Hippocampal formation (tissue), 2 donors: ENCODE measurements at regions not wholly inside any gene's neighbourhood (a gene's known extent, or its start where the extent isn't known, plus 50 kb on each side); places are given as distances from the start of the nearest gene placed in this dataset.
"Not testable (repeated sequence)": the region's sequence is repeated elsewhere in the genome, so short reads cannot be mapped to it uniquely, and the experiment has no call there.

Experiments
- DNase-seq, 2 donors: peaks; one replicate each; lab custom pipeline; 2025; lab: John Stamatoyannopoulos, UW

DNA sequence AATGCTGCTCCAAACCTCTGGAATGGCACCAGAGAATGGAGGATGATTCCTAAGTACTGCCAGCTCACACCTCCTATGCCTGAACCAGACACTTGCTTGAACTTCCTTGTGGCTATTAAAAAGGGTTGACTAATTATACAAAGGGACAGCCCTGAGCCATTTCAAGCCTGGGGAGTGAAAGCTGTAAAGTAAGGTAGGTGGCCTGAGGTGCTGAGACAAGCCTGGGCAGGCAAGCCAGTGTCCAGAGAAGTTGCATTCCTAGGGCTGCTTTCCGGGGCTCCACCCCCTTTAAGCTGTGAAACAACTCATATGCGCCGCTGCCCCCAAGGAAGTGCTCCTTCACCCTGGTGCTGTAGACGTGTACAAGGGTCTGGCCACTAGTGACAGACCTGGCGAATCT lies 79.9 kb upstream of the SLC1A3 start:
- DNase-seq: no peak

DNA sequence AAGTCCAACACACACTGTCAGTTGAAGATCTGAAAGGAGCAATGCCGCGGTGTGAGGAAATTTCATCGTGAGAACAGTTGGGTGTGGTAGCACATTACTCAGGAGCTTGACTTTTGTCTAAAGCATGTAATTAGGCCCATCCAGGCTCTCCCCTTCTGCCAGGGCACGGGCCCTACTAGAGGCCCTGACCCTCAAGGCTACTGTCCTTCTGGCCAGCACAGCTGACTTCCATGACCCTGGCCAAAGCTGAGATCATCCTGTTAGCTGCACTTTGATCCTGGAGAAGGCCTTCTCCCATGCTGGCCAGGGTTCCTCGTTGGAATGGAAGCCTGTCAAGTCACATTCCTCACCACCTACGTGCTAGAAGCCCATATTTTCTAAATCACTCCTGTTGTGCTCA lies 77.8 kb upstream of the SLC1A3 start:
- no peak for DNase-seq

DNA sequence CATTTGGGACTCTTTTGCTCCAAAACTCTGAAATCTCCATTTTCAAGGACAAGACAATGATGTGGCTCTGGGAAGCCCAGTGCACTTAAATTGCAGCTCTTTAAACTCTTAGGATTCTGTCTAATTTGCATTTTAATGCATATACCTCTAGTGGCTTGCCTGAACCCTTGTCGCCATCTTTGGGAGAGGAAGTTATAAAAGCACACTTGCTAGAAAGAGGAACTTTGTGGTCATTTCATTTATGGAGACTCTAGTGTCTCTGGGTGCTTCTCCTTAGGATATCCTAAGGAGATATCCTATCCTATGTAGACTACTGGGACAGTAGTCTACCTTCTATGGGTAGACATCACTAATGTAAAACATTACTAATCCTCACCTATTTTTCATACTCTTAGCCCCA lies 77.3 kb upstream of the SLC1A3 start:
- DNase-seq: no peak

DNA sequence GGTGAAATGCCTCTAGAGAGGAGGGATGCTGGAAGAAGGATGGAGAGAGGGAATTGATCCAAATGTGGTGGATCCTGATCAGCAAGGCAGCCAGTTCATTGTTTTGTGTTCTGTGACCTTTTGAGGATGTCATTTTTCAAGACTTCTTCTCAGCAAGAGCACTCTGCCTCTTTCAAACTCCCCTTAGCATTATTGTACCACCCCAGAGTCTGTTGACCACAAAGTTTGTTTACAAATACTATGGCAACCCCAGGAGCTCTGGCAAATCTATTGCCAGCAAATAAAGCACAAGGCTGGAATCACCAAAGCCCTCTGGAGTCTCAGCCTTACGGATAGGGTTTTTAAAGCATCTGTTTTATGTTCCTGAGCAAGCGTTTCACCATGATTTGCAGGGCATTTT lies 76.2 kb upstream of the SLC1A3 start:
- DNase-seq: no peak

DNA sequence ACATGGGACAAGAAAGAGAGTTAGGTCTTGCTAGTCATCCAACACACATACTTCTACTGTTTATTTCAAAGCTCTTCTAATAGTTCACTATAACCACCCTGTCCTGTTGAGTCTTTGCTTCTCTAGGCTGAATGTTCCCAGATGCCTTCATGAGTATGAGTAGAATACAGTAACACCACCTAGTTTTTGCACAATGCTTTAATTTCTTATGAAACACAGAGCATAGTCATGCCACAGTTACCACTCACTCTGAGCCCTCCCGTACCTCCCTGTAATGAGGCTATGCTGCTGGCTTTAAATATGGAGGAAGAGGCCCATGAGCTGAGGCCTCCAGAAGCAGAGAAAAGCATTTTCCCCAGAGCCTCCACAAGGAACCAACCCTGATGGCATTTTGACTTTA lies 75.0 kb upstream of the SLC1A3 start:
- no peak for DNase-seq

DNA sequence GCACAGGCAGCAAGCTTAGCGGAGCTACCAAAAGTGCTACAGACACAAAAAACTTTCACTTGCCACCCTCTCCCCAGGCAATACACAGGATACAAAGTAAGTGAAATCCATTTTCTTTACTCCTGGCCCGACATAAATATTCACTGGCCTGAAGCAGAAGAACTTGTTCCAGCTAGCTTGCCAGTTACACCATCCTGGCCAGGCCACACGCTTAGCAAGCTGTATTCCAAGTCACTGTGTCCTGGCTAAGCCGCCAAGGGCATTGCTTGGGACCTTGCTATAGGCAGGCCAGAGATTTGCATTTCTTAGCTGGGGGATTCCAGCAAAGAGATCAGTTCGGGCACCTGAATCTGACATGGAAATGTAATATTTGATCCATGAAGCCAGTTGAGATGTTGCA lies 71.0 kb upstream of the SLC1A3 start:
- peak; percentile 20 for DNase-seq

DNA sequence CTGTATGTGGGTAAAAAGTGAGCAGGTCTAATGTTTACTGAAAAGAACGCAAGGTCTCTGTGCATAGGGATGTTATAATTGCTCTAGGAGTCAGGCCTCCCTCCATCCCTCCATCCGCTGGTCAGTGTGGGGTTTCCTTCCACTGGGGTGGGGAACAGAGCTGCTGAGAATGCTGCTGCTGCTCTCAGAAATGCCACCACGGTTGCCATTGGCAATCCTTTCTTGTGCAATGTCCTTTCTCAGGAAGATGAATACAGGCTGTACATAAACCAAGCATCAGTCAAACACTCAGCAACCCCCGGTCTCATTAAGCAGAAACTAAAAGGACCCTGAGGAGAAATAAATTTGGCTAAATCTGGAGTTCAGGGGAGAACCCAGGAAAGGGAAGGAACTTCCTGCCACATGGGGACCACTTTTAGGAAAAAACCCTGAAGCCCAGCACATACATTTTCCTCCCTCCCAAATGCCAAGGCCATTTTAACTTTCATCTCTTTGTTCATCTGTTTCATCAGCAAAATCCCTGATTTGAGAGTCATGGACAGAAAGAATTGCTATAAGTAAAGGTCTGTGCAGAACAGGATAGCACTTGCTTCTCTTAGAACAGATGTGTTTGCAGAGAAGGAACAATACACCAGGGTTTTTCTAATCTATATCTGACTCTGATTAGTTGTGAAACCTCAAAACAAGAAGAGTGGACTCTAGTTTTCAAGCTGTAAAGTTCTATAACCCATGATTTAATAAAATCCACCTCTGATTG lies 70.4 kb upstream of the SLC1A3 start:
- no peak for DNase-seq

DNA sequence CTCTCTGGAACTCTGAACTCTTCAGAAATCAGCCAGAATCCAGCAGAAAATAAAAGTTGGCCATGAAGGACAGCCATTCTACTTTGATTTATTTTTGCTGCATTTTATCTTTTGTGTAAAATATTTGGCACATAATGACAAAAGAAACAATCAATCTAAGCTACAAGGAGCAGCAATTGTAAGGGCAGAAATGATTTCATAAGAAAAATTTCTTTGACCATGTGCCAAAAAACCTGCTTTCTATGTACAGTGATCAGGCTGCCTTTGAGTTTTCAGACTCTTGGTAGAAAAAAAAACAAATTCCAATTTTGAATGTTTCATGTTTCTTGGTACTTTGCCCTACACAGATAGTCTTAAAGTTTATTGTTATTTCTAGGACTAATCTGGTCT lies 69.8 kb upstream of the SLC1A3 start:
- DNase-seq: no peak

DNA sequence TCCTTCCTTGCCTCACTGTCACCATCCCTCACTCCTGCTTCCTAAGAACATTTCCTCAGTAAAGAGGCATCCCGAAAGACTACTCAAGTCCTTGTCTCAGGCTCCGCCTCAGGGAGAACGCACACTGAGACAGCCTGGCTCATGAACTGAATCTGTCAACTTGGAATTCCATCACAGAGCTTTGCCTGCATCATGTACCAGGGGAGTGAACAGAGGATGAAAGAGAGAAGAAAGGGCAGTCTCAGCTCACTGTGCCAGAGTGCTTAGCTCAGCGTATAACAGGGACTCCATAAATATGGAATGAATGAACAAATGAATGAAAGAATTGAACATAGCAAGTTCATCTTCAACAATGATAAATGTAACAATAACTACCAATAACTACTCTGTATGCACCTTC lies 68.7 kb upstream of the SLC1A3 start:
- no peak for DNase-seq

DNA sequence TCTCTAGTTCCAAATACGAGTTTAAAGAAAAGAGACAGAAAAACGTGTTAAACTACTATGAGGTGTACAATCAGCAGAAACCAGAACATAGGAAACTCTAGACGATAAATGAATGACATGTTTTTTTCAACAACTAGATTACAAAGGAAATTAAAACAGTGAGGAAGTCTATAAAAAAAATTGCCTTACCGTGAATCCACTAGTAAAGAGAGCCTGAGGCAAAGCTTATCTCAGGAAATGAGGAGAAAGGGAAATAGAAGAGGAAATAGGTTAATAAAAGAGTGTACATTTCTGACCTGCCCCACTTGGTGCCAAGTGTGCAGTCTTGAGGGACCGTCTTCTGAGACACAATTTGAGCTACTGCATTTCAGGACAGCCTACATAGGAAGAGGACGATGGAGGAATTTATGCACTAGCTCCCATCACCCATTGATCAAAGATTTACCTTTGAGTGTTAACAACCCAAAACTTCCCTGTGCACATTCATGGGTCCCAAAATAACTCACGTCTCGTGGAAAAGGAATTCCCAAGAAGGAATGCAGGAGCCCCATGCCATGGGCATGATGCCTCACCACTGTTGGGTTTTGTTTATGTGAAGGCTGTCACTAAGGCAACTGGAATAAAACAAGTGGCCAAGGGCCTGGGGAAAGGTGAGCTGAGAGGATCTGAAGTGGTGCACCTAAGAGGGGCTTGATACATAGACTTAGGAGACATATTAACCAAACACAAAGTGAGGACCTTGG lies 53.6 kb upstream of the SLC1A3 start:
- no peak for DNase-seq

DNA sequence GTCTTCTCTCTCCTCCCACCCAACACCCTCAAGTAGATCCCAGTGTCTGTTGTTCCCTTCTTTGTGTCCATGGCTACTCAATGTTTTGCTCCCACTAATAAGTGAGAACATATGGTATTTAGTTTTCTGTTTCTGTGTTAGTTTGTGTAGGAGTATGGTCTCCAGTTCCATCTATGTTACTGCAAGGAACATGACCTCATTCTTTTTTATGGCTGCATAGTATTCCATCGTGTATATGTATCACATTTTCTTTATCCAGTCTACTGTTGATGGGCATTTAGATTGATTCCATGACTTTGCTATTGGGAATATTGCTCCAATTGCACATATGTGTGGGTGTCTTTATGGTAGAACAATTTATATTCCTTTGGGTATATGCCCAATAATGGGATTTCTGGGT lies 51.4 kb upstream of the SLC1A3 start:
- not testable (repeated sequence) for DNase-seq
